ENCODE measurements at regions not wholly inside any gene's neighbourhood (a gene's known extent, or its start where the extent isn't known, plus 50 kb on each side); places are given as distances from the start of the nearest gene placed in this dataset.

GRCh38 chr6:71471718-71472117 is 183.1 kb downstream of the OGFRL1 start:
- H3K9me3 ChIP-seq (replicated peaks; ENCODE audit: control insufficient read depth, insufficient read depth, low read length): no peaks in the 10 kb centered on the region
- ChIA-PET CTCF (interaction anchor here (1.9 kb wide), 1 partner anchor 86 kb away, joined by 4 read pairs; no protein-coding TSS in a partner anchor), POLR2A (no interaction called here)
- H3K4me3 ChIP-seq (replicated peaks in 1 of 3; ENCODE audit: insufficient read depth in 1 of 3, low read depth in 1 of 3, low read length in 3 of 3): no peak overlapping the region
- no peaks in the 10 kb centered on the region for H3K9me1 ChIP-seq (replicated peaks; ENCODE audit: control insufficient read depth, extremely low read depth, insufficient read depth, low read length)
- DNase-seq (ENCODE audit: low read depth, low spot score): no peak
- dilution Hi-C loops (cut with MboI; ENCODE audit: extremely low pct_ligation_motif_present, low sequenced_read_pairs) (no loop called here), intact Hi-C loops (cut with micrococcal nuclease) (no loop called here)
- no peaks in the 10 kb centered on the region for H3K4me1 ChIP-seq (ENCODE audit: control insufficient read depth, extremely low read depth, insufficient read depth, low read length)
- no peaks in the 10 kb centered on the region for H3K36me3 ChIP-seq (ENCODE audit: control insufficient read depth in 2 of 2, extremely low read depth in 1 of 2, insufficient read depth in 2 of 2, low read length in 2 of 2)
- H3K27ac ChIP-seq (ENCODE audit: insufficient read depth, low read depth, low read length): no peak overlapping the region
- TF ChIP-seq, protein P1, sequence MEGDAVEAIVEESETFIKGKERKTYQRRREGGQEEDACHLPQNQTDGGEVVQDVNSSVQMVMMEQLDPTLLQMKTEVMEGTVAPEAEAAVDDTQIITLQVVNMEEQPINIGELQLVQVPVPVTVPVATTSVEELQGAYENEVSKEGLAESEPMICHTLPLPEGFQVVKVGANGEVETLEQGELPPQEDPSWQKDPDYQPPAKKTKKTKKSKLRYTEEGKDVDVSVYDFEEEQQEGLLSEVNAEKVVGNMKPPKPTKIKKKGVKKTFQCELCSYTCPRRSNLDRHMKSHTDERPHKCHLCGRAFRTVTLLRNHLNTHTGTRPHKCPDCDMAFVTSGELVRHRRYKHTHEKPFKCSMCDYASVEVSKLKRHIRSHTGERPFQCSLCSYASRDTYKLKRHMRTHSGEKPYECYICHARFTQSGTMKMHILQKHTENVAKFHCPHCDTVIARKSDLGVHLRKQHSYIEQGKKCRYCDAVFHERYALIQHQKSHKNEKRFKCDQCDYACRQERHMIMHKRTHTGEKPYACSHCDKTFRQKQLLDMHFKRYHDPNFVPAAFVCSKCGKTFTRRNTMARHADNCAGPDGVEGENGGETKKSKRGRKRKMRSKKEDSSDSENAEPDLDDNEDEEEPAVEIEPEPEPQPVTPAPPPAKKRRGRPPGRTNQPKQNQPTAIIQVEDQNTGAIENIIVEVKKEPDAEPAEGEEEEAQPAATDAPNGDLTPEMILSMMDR (IDR thresholded peaks at IDR 0.05; ENCODE audit: extremely low read depth in 1 of 2, insufficient read depth in 1 of 2, low read depth in 1 of 2, low read length in 2 of 2): no peak
- TF ChIP-seq EZH2 (IDR thresholded peaks at IDR 0.05; ENCODE audit: borderline replicate concordance, low read depth, low read length, severe bottlenecking): no peak
- H3K79me2 ChIP-seq (ENCODE audit: control insufficient read depth, insufficient read depth, low read length): no peaks in the 10 kb centered on the region
- no peak overlapping the region for H3K4me2 ChIP-seq (ENCODE audit: insufficient read depth, low read length)
- BruUV-seq (replicated peaks): no TSS peak
- no peak overlapping the region for H3K9ac ChIP-seq (replicated peaks; ENCODE audit: extremely low read depth, insufficient read depth, low read length)
- no peak overlapping the region for H2AFZ ChIP-seq (ENCODE audit: low read depth, low read length)
- FAIRE-seq: no peak
- no peaks in the 10 kb centered on the region for H4K20me1 ChIP-seq (replicated peaks; ENCODE audit: control insufficient read depth, extremely low read depth, insufficient read depth, low read length)
- no peaks in the 10 kb centered on the region for H3K27me3 ChIP-seq (ENCODE audit: control insufficient read depth in 2 of 2, insufficient read depth in 2 of 2, low read length in 2 of 2)

- intact Hi-C loops (cut with micrococcal nuclease): no loop called here
- dilution Hi-C loops (cut with MboI; ENCODE audit: extremely low pct_ligation_motif_present, low sequenced_read_pairs): no loop called here
- H3K4me3 ChIP-seq (replicated peaks in 1 of 3; ENCODE audit: insufficient read depth in 1 of 3, low read depth in 1 of 3, low read length in 3 of 3): no peak overlapping the region
- H4K20me1 ChIP-seq (replicated peaks; ENCODE audit: control insufficient read depth, extremely low read depth, insufficient read depth, low read length): no peaks in the 10 kb centered on the region
- H3K27me3 ChIP-seq (ENCODE audit: control insufficient read depth in 2 of 2, insufficient read depth in 2 of 2, low read length in 2 of 2): no peaks in the 10 kb centered on the region
- no peaks in the 10 kb centered on the region for H3K9me1 ChIP-seq (replicated peaks; ENCODE audit: control insufficient read depth, extremely low read depth, insufficient read depth, low read length)
- ChIA-PET CTCF (no interaction called here), POLR2A (no interaction called here)
- no peak overlapping the region for H3K27ac ChIP-seq (ENCODE audit: insufficient read depth, low read depth, low read length)
- FAIRE-seq: peak; percentile 46
- peak overlapping the region; percentile 59 for H2AFZ ChIP-seq (ENCODE audit: low read depth, low read length)
- no TSS peak for BruUV-seq (replicated peaks)
- no peaks in the 10 kb centered on the region for H3K79me2 ChIP-seq (ENCODE audit: control insufficient read depth, insufficient read depth, low read length)
- TF ChIP-seq, protein P1 (IDR thresholded peaks at IDR 0.05; ENCODE audit: extremely low read depth in 1 of 2, insufficient read depth in 1 of 2, low read depth in 1 of 2, low read length in 2 of 2): no peak
- TF ChIP-seq FOS (IDR thresholded peaks at IDR 0.05; ENCODE audit: borderline replicate concordance, insufficient read depth, low read length): peak; percentile 44
- peak; percentile 60 for TF ChIP-seq MAX (IDR thresholded peaks at IDR 0.05; ENCODE audit: insufficient read depth, insufficient read length)
- TF ChIP-seq EZH2 (IDR thresholded peaks at IDR 0.05; ENCODE audit: borderline replicate concordance, low read depth, low read length, severe bottlenecking): no peak
- TF ChIP-seq JUN (IDR thresholded peaks at IDR 0.05; ENCODE audit: borderline replicate concordance, insufficient read depth, insufficient read length, low read depth): peak; percentile 36
- no peak for TF ChIP-seq MYC (IDR thresholded peaks at IDR 0.05; ENCODE audit: low read depth, low read length)
- H3K9me3 ChIP-seq (replicated peaks; ENCODE audit: control insufficient read depth, insufficient read depth, low read length): no peaks in the 10 kb centered on the region
- peaks cover 11% of the 10 kb centered on the region for H3K4me1 ChIP-seq (ENCODE audit: control insufficient read depth, extremely low read depth, insufficient read depth, low read length)
- peak; percentile 70 for DNase-seq (ENCODE audit: low read depth, low spot score)
- H3K4me2 ChIP-seq (ENCODE audit: insufficient read depth, low read length): no peak overlapping the region
- H3K36me3 ChIP-seq (ENCODE audit: control insufficient read depth in 2 of 2, extremely low read depth in 1 of 2, insufficient read depth in 2 of 2, low read length in 2 of 2): no peaks in the 10 kb centered on the region
- H3K9ac ChIP-seq (replicated peaks; ENCODE audit: extremely low read depth, insufficient read depth, low read length): no peak overlapping the region
These were observed 185.3 kb downstream of the OGFRL1 start for GRCh38 chr6:71473926-71474325.
